Suprapubic skin (tissue), 4 donors: ENCODE measurements at regions not wholly inside any gene's neighbourhood (a gene's known extent, or its start where the extent isn't known, plus 50 kb on each side); places are given as distances from the start of the nearest gene placed in this dataset.

Source experiments
- DNase-seq, 2 donors: peaks; one replicate each; pipeline ENCODE4 v3.0.0-alpha.2; 2019; ENCODE audit warnings: low spot score in 2 of 2
- H3K27ac ChIP-seq: fragments of 200-600 bp; sonication (generic); one replicate; pipeline ENCODE4 v1.5.1; 2019
- H3K27me3 ChIP-seq: fragments of 200-600 bp; sonication (generic); one replicate; pipeline ENCODE4 v1.5.1; 2019
- H3K36me3 ChIP-seq: fragments of 200-600 bp; sonication (generic); one replicate; pipeline ENCODE4 v1.5.1; 2019
- H3K4me1 ChIP-seq: fragments of 200-600 bp; sonication (generic); one replicate; pipeline ENCODE4 v1.5.1; 2019
- H3K4me3 ChIP-seq: fragments of 200-600 bp; sonication (generic); one replicate; pipeline ENCODE4 v1.5.1; 2019; ENCODE audit warnings: mild to moderate bottlenecking
- H3K9me3 ChIP-seq: fragments of 200-600 bp; sonication (generic); one replicate; pipeline ENCODE4 v1.5.1; 2019
- EP300 ChIP-seq: sonication (generic); formaldehyde crosslinking; IDR thresholded peaks from one replicate; pipeline ENCODE4 v1.6.1; 2017; ENCODE audit warnings: antibody characterized with exemption
- POLR2A ChIP-seq, 2 donors: fragments of 450-650 bp; IDR thresholded peaks; one replicate each; pipeline ENCODE4 v1.6.1; 2017; ENCODE audit warnings: antibody characterized with exemption in 2 of 2, mild to moderate bottlenecking in 2 of 2, moderate library complexity in 2 of 2
- POLR2AphosphoS5 ChIP-seq, 3 donors: sonication (generic); formaldehyde crosslinking; IDR thresholded peaks; one replicate each; pipeline ENCODE4 v1.6.1; 2017; ENCODE audit warnings: antibody characterized with exemption in 3 of 3
- WGBS: methylation state at CpG from one replicate; pipeline ENCODE4 v1.1.5; 2018; 5-methylcytosine and 5-hydroxymethylcytosine counted together
- TF ChIP-seq, protein P1 (sequence below), 2 donors: fragments of 200-600 bp in 1 of 2; fragments of 450-650 bp in 1 of 2; sonication (generic) in 1 of 2; IDR thresholded peaks; one replicate each; pipeline ENCODE4 v1.5.1; 2016 to 2019; ENCODE audit warnings: antibody characterized with exemption in 2 of 2, mild to moderate bottlenecking in 1 of 2, moderate library complexity in 1 of 2

- Histone ChIP-seq H3K27me3 (no peaks in the 10 kb centered on the region), H3K4me1 (no peaks in the 10 kb centered on the region), H3K27ac (no peak overlapping the region), H3K9me3 (no peaks in the 10 kb centered on the region), H3K4me3 (no peak overlapping the region), H3K36me3 (no peaks in the 10 kb centered on the region)
- no peak for DNase-seq
- TF ChIP-seq EP300 (no peak), POLR2AphosphoS5 (IDR thresholded peaks at IDR 0.05) (no peak), POLR2A (IDR thresholded peaks at IDR 0.05) (no peak)
- TF ChIP-seq, protein P1, sequence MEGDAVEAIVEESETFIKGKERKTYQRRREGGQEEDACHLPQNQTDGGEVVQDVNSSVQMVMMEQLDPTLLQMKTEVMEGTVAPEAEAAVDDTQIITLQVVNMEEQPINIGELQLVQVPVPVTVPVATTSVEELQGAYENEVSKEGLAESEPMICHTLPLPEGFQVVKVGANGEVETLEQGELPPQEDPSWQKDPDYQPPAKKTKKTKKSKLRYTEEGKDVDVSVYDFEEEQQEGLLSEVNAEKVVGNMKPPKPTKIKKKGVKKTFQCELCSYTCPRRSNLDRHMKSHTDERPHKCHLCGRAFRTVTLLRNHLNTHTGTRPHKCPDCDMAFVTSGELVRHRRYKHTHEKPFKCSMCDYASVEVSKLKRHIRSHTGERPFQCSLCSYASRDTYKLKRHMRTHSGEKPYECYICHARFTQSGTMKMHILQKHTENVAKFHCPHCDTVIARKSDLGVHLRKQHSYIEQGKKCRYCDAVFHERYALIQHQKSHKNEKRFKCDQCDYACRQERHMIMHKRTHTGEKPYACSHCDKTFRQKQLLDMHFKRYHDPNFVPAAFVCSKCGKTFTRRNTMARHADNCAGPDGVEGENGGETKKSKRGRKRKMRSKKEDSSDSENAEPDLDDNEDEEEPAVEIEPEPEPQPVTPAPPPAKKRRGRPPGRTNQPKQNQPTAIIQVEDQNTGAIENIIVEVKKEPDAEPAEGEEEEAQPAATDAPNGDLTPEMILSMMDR (IDR thresholded peaks at IDR 0.05) = no peak
- 61% methylated on average over 2 of the region's 2 CpGs for WGBS
Measured at GRCh38 chr10:57963546-57963945, 304.1 kb downstream of the IPMK start.

- Histone ChIP-seq H3K9me3 (no peaks in the 10 kb centered on the region), H3K27me3 (no peaks in the 10 kb centered on the region), H3K27ac (no peak overlapping the region), H3K4me3 (no peak overlapping the region), H3K4me1 (no peaks in the 10 kb centered on the region), H3K36me3 (no peaks in the 10 kb centered on the region)
- WGBS = 85% methylated on average over 3 of the region's 3 CpGs
- TF ChIP-seq EP300 (no peak), POLR2A (IDR thresholded peaks at IDR 0.05) (no peak), POLR2AphosphoS5 (IDR thresholded peaks at IDR 0.05) (no peak)
- TF ChIP-seq, protein P1 (IDR thresholded peaks at IDR 0.05) = no peak
- no peak for DNase-seq
Measured at GRCh38 chr10:57962839-57963238, 304.9 kb downstream of the IPMK start.

DNA sequence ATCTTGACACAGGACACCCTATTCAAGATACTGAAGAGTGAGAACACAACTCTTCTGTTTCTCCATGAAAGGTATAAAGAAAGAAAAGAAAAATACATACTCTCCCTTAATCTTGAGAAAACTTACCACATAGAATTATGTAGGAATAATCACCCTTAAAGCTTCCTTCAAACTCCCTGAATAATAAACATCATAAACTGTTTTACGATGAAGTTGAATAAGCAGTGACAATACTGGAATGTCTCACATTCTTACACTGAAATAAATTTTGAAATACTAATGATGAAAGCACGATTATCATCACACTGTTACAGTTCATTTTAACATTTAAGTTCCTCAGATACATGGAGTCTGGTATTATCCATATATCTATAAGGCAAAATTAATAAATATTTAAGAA is 306.2 kb downstream of the IPMK start:
- Histone ChIP-seq H3K4me1 (no peaks in the 10 kb centered on the region), H3K4me3 (no peak overlapping the region), H3K27me3 (no peaks in the 10 kb centered on the region), H3K9me3 (no peaks in the 10 kb centered on the region), H3K36me3 (no peaks in the 10 kb centered on the region), H3K27ac (no peak overlapping the region)
- no peak for DNase-seq
- TF ChIP-seq POLR2A (IDR thresholded peaks at IDR 0.05) (no peak), EP300 (no peak), POLR2AphosphoS5 (IDR thresholded peaks at IDR 0.05) (no peak)
- TF ChIP-seq, protein P1 (IDR thresholded peaks at IDR 0.05) = no peak
- WGBS = 70% methylated on average over 2 of the region's 2 CpGs

GRCh38 chr10:57960406-57960805 is 307.3 kb downstream of the IPMK start:
- DNase-seq = no peak
- Histone ChIP-seq H3K36me3 (no peaks in the 10 kb centered on the region), H3K4me3 (no peak overlapping the region), H3K4me1 (no peaks in the 10 kb centered on the region), H3K9me3 (no peaks in the 10 kb centered on the region), H3K27me3 (no peaks in the 10 kb centered on the region), H3K27ac (no peak overlapping the region)
- 49% methylated on average over 3 of the region's 3 CpGs for WGBS
- TF ChIP-seq POLR2AphosphoS5 (IDR thresholded peaks at IDR 0.05) (no peak), EP300 (no peak), POLR2A (IDR thresholded peaks at IDR 0.05) (no peak)
- TF ChIP-seq, protein P1 (IDR thresholded peaks at IDR 0.05) = no peak

- TF ChIP-seq, protein P1 (IDR thresholded peaks at IDR 0.05) = no peak
- TF ChIP-seq EP300 (no peak), POLR2A (IDR thresholded peaks at IDR 0.05) (no peak), POLR2AphosphoS5 (IDR thresholded peaks at IDR 0.05) (no peak)
- Histone ChIP-seq H3K4me3 (no peak overlapping the region), H3K9me3 (no peaks in the 10 kb centered on the region), H3K4me1 (no peaks in the 10 kb centered on the region), H3K27me3 (no peaks in the 10 kb centered on the region), H3K36me3 (no peaks in the 10 kb centered on the region), H3K27ac (no peak overlapping the region)
- 35% methylated on average over 1 of the region's 1 CpG for WGBS
- no peak for DNase-seq
Measured at GRCh38 chr10:57959318-57960006, 308.2 kb downstream of the IPMK start.
